OCI-M1 (cell line): ENCODE measurements at regions not wholly inside any gene's neighbourhood (a gene's known extent, or its start where the extent isn't known, plus 50 kb on each side); places are given as distances from the start of the nearest gene placed in this dataset.

Source experiments
- DNase-seq: peaks from one replicate; lab custom pipeline; 2025; lab: John Stamatoyannopoulos, UW

- peak; percentile 2 for DNase-seq
Observed at GRCh38 chr3:188974856-188975599, 196.7 kb upstream of the TPRG1 start.

- DNase-seq = no peak
Observed at GRCh38 chr3:188975600-188976314, 196.0 kb upstream of the TPRG1 start.

GRCh38 chr3:188976407-188976806 lies 195.4 kb upstream of the TPRG1 start:
- no peak for DNase-seq

GRCh38 chr3:188978421-188979171 lies 193.2 kb upstream of the TPRG1 start:
- no peak for DNase-seq

GRCh38 chr3:188979248-188979647 lies 192.5 kb upstream of the TPRG1 start:
- no peak for DNase-seq

- DNase-seq = no peak
Observed at GRCh38 chr3:188979669-188980310, 192.0 kb upstream of the TPRG1 start.

GRCh38 chr3:188993181-188993580 lies 178.6 kb upstream of the TPRG1 start:
- DNase-seq = no peak

GRCh38 chr3:189001559-189001958 lies 170.2 kb upstream of the TPRG1 start:
- DNase-seq = no peak

GRCh38 chr3:189003410-189003809 lies 168.4 kb upstream of the TPRG1 start:
- no peak for DNase-seq

- no peak for DNase-seq
Observed at GRCh38 chr3:189013224-189013888, 158.4 kb upstream of the TPRG1 start.

- no peak for DNase-seq
Observed at GRCh38 chr3:189014526-189014925, 157.2 kb upstream of the TPRG1 start.

- DNase-seq = peak; percentile 13
Observed at GRCh38 chr3:189022576-189023466, 148.9 kb upstream of the TPRG1 start.

- DNase-seq = no peak
Observed at GRCh38 chr3:189025866-189026265, 145.9 kb upstream of the TPRG1 start.

GRCh38 chr3:189027626-189028155 lies 144.1 kb upstream of the TPRG1 start:
- DNase-seq = no peak

GRCh38 chr3:189038773-189039745 lies 132.7 kb upstream of the TPRG1 start:
- DNase-seq = peak; percentile 13

GRCh38 chr3:189040656-189041335 lies 131.0 kb upstream of the TPRG1 start:
- no peak for DNase-seq

GRCh38 chr3:189041482-189042090 lies 130.2 kb upstream of the TPRG1 start:
- peak; percentile 57 for DNase-seq

- DNase-seq = no peak
Observed at GRCh38 chr3:189042832-189043231, 128.9 kb upstream of the TPRG1 start.
